Retinal pigment epithelial cell (primary cell): ENCODE measurements at regions not wholly inside any gene's neighbourhood (a gene's known extent, or its start where the extent isn't known, plus 50 kb on each side); places are given as distances from the start of the nearest gene placed in this dataset.

Experiments used
- DNase-seq: peaks from one replicate; pipeline ENCODE4 v3.0.0-alpha.2; 2010; ENCODE audit warnings: low read depth
- H3K4me3 ChIP-seq: 2 replicates; pipeline ENCODE4 v1.5.1; 2011; ENCODE audit warnings: mild to moderate bottlenecking, low read length, control low read depth, moderate library complexity
- TF ChIP-seq, protein P1 (sequence below): conservative IDR thresholded peaks from 2 replicates; pipeline ENCODE4 v1.5.1; 2011; ENCODE audit warnings: low read depth, low read length, control low read depth, inconsistent platforms

DNA sequence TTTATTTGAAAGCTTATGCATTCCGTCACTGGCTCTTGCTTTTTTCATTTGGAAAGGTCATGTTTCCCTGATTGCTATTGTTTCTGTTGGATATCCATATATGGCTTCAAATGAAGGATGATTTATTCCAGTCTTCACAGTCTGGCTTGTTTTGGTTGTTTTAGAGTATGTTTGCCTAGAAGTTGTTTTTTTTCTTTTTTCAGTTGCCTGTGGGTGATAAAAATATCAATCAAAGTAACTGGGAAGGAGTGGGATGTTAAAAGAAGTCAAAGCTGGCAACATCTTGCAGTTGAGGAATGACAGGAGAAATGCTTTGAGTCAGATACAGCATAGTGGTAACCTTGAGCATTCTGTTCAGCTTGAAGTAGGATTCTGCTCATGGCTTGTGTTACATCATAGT lies 610.5 kb downstream of the PLOD2 start:
- TF ChIP-seq, protein P1, sequence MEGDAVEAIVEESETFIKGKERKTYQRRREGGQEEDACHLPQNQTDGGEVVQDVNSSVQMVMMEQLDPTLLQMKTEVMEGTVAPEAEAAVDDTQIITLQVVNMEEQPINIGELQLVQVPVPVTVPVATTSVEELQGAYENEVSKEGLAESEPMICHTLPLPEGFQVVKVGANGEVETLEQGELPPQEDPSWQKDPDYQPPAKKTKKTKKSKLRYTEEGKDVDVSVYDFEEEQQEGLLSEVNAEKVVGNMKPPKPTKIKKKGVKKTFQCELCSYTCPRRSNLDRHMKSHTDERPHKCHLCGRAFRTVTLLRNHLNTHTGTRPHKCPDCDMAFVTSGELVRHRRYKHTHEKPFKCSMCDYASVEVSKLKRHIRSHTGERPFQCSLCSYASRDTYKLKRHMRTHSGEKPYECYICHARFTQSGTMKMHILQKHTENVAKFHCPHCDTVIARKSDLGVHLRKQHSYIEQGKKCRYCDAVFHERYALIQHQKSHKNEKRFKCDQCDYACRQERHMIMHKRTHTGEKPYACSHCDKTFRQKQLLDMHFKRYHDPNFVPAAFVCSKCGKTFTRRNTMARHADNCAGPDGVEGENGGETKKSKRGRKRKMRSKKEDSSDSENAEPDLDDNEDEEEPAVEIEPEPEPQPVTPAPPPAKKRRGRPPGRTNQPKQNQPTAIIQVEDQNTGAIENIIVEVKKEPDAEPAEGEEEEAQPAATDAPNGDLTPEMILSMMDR: no peak
- no peak for DNase-seq
- H3K4me3 ChIP-seq: no peak overlapping the region

DNA sequence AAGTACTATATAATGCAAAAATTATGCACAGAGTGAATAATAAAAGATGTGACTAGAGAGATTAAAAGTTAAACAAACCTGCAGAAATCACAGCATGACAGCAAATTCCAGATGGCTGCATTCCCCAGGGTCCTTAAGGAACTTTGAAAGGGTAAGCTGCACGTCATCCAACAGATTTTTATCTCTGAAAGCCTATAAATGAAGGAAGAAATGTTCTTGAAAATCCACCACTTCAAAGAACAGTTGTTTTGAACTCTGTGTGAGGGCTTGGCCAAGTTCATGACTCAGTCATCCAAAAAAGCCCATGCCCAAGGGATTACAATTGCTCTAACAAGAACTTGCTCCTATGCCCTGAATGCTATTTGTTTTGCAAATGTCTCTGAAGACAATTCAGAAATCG lies 603.6 kb downstream of the PLOD2 start:
- H3K4me3 ChIP-seq: no peak overlapping the region
- TF ChIP-seq, protein P1: no peak
- peak; percentile 87 for DNase-seq

DNA sequence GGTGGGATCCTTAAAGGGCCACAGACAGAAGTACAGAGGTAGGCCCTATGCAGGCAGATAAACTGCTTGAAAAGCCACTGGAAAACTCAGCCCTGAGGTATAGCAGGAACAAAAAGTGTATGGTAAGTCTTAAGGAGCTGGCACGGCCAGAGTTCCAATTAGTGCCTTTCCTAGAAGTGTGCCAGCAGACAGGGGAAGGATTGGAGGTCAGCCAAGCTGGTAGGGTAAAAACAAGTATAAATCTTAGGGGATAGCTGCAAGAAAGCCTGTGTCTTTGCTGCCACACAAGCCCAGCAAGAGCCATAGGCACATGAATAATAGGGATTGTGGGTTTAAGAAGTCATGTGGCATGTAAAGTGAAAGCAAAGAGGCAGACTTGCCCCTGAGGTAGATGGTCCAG lies 582.5 kb downstream of the PLOD2 start:
- TF ChIP-seq, protein P1: no peak
- DNase-seq: peak; percentile 85
- no peak overlapping the region for H3K4me3 ChIP-seq

DNA sequence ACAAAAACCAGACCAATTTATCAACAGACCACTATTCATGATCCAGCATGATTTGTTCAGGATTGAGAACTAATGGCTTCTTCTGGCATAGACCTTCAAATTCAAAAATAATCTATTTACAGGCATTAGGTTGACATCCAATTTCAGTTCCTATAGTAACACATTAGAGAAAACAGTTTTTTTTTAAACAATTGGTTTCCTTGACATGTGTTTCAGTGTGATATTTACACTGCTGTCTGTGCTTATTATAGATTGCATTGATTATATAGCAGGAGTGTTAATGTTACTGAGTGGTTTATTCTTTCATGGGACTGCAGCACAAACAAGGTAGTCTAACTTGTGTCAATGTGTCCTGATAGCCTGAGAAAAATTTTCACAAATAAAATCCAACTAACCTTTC lies 579.3 kb downstream of the PLOD2 start:
- TF ChIP-seq, protein P1: no peak
- DNase-seq: no peak
- no peak overlapping the region for H3K4me3 ChIP-seq

DNA sequence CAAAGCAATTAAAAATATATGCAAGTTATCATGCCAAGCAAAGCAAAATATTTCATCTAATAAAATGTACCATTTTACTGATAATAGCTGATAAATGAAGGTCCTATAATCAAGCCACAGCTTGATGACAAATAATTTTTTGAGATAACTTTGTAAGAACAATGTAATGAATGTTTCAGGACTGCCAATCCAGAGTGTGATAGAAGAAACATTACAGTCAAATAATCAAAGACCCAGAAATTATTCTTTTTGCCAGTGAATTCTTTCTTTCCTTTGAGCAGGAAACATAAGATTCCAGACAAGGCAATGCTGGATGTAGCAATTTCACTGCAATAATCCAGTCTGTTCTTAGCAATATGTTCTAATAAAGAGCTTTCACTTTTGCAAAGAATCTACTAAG lies 556.1 kb downstream of the PLOD2 start:
- TF ChIP-seq, protein P1: no peak
- no peak overlapping the region for H3K4me3 ChIP-seq
- DNase-seq: no peak

DNA sequence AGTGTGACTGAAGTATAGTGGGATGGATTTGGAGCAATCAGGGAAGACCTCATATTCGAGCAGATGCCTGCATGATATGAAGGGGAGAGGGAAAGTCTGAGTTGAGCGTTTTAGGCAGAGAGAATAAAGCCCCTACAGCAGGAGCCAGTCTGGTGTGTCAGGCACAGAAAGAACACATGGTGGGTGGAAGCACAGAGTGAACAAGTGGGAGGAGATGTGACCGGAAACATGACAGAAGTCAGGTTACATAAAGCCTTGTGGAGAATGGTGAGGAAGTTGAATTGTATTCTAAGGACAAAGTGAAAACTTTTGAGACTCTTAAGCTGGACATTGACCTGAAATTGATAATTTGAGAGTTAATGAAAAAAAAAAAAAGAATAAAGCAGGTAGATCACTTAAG lies 541.0 kb downstream of the PLOD2 start:
- TF ChIP-seq, protein P1: no peak
- DNase-seq: no peak
- H3K4me3 ChIP-seq: no peak overlapping the region

DNA sequence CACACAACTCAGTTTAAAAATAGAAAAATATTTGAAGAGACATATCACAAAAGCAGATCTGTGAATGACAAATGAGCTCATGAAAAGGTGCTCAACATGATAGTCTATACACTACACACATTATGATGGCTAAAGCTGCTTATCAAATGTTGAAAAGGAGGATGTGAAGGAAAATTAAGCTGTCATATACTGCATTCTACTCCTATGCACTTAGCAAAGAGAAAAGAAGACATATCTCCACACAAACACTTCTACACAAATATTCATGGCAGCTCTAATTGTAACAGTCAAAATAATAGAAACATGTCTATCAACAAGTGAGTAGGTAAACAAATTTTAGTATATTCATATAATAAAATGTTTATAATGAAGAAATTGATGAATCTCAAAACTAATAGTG lies 540.5 kb downstream of the PLOD2 start:
- no peak for DNase-seq
- TF ChIP-seq, protein P1: no peak
- no peak overlapping the region for H3K4me3 ChIP-seq
